OCI-LY1 (cell line): ENCODE measurements at regions not wholly inside any gene's neighbourhood (a gene's known extent, or its start where the extent isn't known, plus 50 kb on each side); places are given as distances from the start of the nearest gene placed in this dataset.

Experiments
- H2AFZ ChIP-seq: fragments of 200-600 bp; sonication (generic), shearing (Covaris generic); 2 replicates; pipeline ENCODE4 v1.6.0; 2014; ENCODE audit warnings: antibody characterized with exemption, mild to moderate bottlenecking, low read length
- H3F3A ChIP-seq: fragments of 200-600 bp; sonication (generic), shearing (Covaris generic); 2 replicates; pipeline ENCODE4 v1.6.0; 2014; ENCODE audit warnings: mild to moderate bottlenecking, antibody characterized with exemption, low read length, moderate library complexity; ENCODE audit not compliant: insufficient read depth
- H3K27ac ChIP-seq: fragments of 200-600 bp; sonication (generic); 2 replicates; pipeline ENCODE4 v1.5.1; 2014; ENCODE audit warnings: low read length, mixed run types, mild to moderate bottlenecking, low read depth; ENCODE audit not compliant: poor library complexity, severe bottlenecking
- H3K27me3 ChIP-seq: fragments of 200-600 bp; sonication (generic); 2 replicates; pipeline ENCODE4 v1.6.0; 2014; ENCODE audit warnings: antibody characterized with exemption, mild to moderate bottlenecking, low read length, moderate library complexity; ENCODE audit not compliant: insufficient read depth
- H3K36me3 ChIP-seq: fragments of 200-600 bp; sonication (generic); 2 replicates; pipeline ENCODE4 v1.6.1; 2014; ENCODE audit warnings: mild to moderate bottlenecking, antibody characterized with exemption, low read length, moderate library complexity, mixed read lengths; ENCODE audit not compliant: insufficient read depth
- H3K4me1 ChIP-seq: fragments of 200-600 bp; sonication (generic); 2 replicates; pipeline ENCODE4 v1.5.1; 2014; ENCODE audit warnings: mild to moderate bottlenecking, low read length, moderate library complexity; ENCODE audit not compliant: insufficient read depth, severe bottlenecking
- H3K4me2 ChIP-seq: fragments of 200-600 bp; sonication (generic), shearing (Covaris generic); 2 replicates; pipeline ENCODE4 v1.6.1; 2014; ENCODE audit warnings: low read length
- H3K4me3 ChIP-seq: fragments of 200-600 bp; sonication (generic); 2 replicates; pipeline ENCODE4 v1.5.1; 2014; ENCODE audit warnings: low read length, low read depth, mild to moderate bottlenecking, mixed read lengths; ENCODE audit not compliant: poor library complexity, severe bottlenecking
- H3K79me2 ChIP-seq: fragments of 200-600 bp; shearing (Covaris generic); 2 replicates; pipeline ENCODE4 v1.6.1; 2016; ENCODE audit warnings: mixed run types, low read length, mixed read lengths; ENCODE audit not compliant: insufficient read depth
- H3K9ac ChIP-seq: fragments of 200-600 bp; sonication (generic), shearing (Covaris generic); 2 replicates; pipeline ENCODE4 v1.6.1; 2014; ENCODE audit warnings: mild to moderate bottlenecking, low read length, mixed read lengths
- H3K9me2 ChIP-seq: fragments of 200-600 bp; sonication (generic), shearing (Covaris generic); 2 replicates; pipeline ENCODE4 v1.6.1; 2014; ENCODE audit warnings: low read depth, mild to moderate bottlenecking, low read length, mixed read lengths
- H3K9me3 ChIP-seq: fragments of 200-600 bp; shearing (Covaris generic); 2 replicates; pipeline ENCODE4 v1.6.1; 2014; ENCODE audit warnings: low read length, mixed read lengths
- H4K20me1 ChIP-seq: fragments of 200-600 bp; sonication (generic), shearing (Covaris generic); 2 replicates; pipeline ENCODE4 v1.6.0; 2016; ENCODE audit warnings: mild to moderate bottlenecking, low read length; ENCODE audit not compliant: insufficient read depth
- CTCF ChIP-seq: fragments of 200-600 bp; sonication (generic), shearing (Covaris generic); IDR thresholded peaks from 2 replicates; pipeline ENCODE4 v1.5.1; 2017; ENCODE audit warnings: mild to moderate bottlenecking, antibody characterized with exemption, low read length, moderate library complexity, mixed read lengths
- EZH2 ChIP-seq: fragments of 200-600 bp; sonication (generic), shearing (Covaris generic); IDR thresholded peaks from 2 replicates; pipeline ENCODE4 v1.8.0; 2017; ENCODE audit warnings: borderline replicate concordance, mixed run types, mild to moderate bottlenecking, antibody characterized with exemption, low read length, moderate library complexity, mixed read lengths

GRCh38 chr2:8251291-8251690, 430.6 kb upstream of the ID2 start:
- Histone ChIP-seq H3K9me3 (peaks cover 9% of the 10 kb centered on the region; the same call in 1 of the 2 replicates), H3K9ac (no peak overlapping the region), H3K4me1 (peaks cover 19% of the 10 kb centered on the region), H3K27ac (no peak overlapping the region), H4K20me1 (no peaks in the 10 kb centered on the region), H2AFZ (no peak overlapping the region), H3K79me2 (no peaks in the 10 kb centered on the region), H3K27me3 (no peaks in the 10 kb centered on the region), H3K9me2 (no peaks in the 10 kb centered on the region), H3K4me3 (no peak overlapping the region), H3F3A (no peaks in the 10 kb centered on the region), H3K36me3 (no peaks in the 10 kb centered on the region; the same call in 1 of the 2 replicates), H3K4me2 (no peak overlapping the region)
- TF ChIP-seq EZH2, result no peak
- no peak for TF ChIP-seq CTCF

- Histone ChIP-seq H3F3A (no peaks in the 10 kb centered on the region), H3K4me3 (no peak overlapping the region), H3K9me2 (no peaks in the 10 kb centered on the region), H3K9ac (no peak overlapping the region), H3K9me3 (peaks cover 7% of the 10 kb centered on the region; the same call in 1 of the 2 replicates), H3K27ac (no peak overlapping the region), H2AFZ (no peak overlapping the region), H4K20me1 (no peaks in the 10 kb centered on the region), H3K4me1 (peaks cover 19% of the 10 kb centered on the region), H3K79me2 (no peaks in the 10 kb centered on the region), H3K27me3 (no peaks in the 10 kb centered on the region), H3K36me3 (no peaks in the 10 kb centered on the region; the same call in 1 of the 2 replicates), H3K4me2 (no peak overlapping the region)
- no peak for TF ChIP-seq EZH2
- TF ChIP-seq CTCF, result no peak
These were observed 430.0 kb upstream of the ID2 start for GRCh38 chr2:8251856-8252255.

GRCh38 chr2:8252997-8253694, 428.7 kb upstream of the ID2 start:
- no peak overlapping the region for H3K9ac ChIP-seq
- H3K36me3 ChIP-seq, result no peaks in the 10 kb centered on the region; the same call in 1 of the 2 replicates
- no peaks in the 10 kb centered on the region for H3K79me2 ChIP-seq
- H3K4me2 ChIP-seq, result no peak overlapping the region
- H3K4me1 ChIP-seq, result peaks cover 19% of the 10 kb centered on the region
- H3K9me3 ChIP-seq, result peaks cover 7% of the 10 kb centered on the region; the same call in 1 of the 2 replicates
- no peaks in the 10 kb centered on the region for H4K20me1 ChIP-seq
- no peaks in the 10 kb centered on the region for H3K9me2 ChIP-seq
- no peaks in the 10 kb centered on the region for H3F3A ChIP-seq
- no peaks in the 10 kb centered on the region for H3K27me3 ChIP-seq
- TF ChIP-seq EZH2 (no peak), CTCF (no peak)
- no peak overlapping the region for H3K27ac ChIP-seq
- H2AFZ ChIP-seq, result no peak overlapping the region
- H3K4me3 ChIP-seq, result no peak overlapping the region
